Peyer's patch (tissue), 4 donors: ENCODE measurements at regions not wholly inside any gene's neighbourhood (a gene's known extent, or its start where the extent isn't known, plus 50 kb on each side); places are given as distances from the start of the nearest gene placed in this dataset.

ENCODE experiments used
- POLR2A ChIP-seq, 2 donors: fragments of 450-650 bp; IDR thresholded peaks; one replicate each; pipeline ENCODE4 v1.5.1; 2017; ENCODE audit warnings: antibody characterized with exemption in 2 of 2, mild to moderate bottlenecking in 2 of 2, moderate library complexity in 2 of 2
- TF ChIP-seq, protein P1 (sequence below), 6 experiments: fragments of 450-650 bp in 4 of 6; fragments of 200-600 bp in 2 of 6; sonication (generic) in 1 of 6; IDR thresholded peaks; one replicate each; pipeline ENCODE4 v1.5.1; 2017 to 2019; ENCODE audit warnings: antibody characterized with exemption in 6 of 6, mild to moderate bottlenecking in 3 of 6, moderate library complexity in 1 of 6

DNA sequence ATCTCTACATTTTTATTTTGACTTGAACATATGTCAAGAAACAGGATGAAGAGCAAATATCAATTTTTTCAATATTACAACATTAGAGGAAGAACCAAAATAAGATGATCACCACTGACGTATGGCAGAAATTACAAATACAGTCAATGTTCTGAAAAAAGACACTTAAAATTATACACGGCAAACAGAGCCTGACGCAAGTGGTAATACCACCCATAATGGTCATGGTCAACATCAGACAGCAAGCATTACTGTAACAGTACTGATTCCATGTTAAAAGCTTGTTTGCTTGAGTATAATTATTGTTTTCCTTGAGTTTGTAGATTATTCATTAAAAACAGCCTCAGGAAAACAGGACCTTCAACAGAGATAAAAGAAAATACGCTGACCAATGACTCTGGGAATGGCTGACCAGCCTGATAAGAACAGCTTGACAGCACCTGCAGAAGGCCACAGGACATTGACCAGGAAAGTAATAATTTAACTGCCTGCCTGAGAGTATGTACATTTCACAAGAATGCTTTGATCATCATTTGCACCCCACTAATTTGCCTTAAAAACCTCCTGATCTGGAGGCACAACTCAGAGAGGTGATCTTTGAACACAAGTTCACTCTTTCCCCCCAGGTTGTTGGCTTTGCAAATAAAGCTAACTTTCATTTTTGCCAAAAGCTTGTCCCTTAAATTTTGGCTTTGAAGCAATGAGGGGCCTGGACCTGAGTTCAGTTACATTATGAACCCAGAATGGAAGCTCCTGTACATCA, 187.3 kb downstream of the IPO8 start:
- TF ChIP-seq, protein P1, sequence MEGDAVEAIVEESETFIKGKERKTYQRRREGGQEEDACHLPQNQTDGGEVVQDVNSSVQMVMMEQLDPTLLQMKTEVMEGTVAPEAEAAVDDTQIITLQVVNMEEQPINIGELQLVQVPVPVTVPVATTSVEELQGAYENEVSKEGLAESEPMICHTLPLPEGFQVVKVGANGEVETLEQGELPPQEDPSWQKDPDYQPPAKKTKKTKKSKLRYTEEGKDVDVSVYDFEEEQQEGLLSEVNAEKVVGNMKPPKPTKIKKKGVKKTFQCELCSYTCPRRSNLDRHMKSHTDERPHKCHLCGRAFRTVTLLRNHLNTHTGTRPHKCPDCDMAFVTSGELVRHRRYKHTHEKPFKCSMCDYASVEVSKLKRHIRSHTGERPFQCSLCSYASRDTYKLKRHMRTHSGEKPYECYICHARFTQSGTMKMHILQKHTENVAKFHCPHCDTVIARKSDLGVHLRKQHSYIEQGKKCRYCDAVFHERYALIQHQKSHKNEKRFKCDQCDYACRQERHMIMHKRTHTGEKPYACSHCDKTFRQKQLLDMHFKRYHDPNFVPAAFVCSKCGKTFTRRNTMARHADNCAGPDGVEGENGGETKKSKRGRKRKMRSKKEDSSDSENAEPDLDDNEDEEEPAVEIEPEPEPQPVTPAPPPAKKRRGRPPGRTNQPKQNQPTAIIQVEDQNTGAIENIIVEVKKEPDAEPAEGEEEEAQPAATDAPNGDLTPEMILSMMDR (IDR thresholded peaks at IDR 0.05), result no peak
- TF ChIP-seq POLR2A (IDR thresholded peaks at IDR 0.05), result no peak
